ENCODE measurements at regions not wholly inside any gene's neighbourhood (a gene's known extent, or its start where the extent isn't known, plus 50 kb on each side); places are given as distances from the start of the nearest gene placed in this dataset.

- TF ChIP-seq EP300 (IDR thresholded peaks at IDR 0.05; ENCODE audit: low read depth): no peak
- TF ChIP-seq POLR2A (IDR thresholded peaks at IDR 0.05): no peak
- no peak for TF ChIP-seq POLR2AphosphoS5 (IDR thresholded peaks at IDR 0.05)
- TF ChIP-seq, protein P1, sequence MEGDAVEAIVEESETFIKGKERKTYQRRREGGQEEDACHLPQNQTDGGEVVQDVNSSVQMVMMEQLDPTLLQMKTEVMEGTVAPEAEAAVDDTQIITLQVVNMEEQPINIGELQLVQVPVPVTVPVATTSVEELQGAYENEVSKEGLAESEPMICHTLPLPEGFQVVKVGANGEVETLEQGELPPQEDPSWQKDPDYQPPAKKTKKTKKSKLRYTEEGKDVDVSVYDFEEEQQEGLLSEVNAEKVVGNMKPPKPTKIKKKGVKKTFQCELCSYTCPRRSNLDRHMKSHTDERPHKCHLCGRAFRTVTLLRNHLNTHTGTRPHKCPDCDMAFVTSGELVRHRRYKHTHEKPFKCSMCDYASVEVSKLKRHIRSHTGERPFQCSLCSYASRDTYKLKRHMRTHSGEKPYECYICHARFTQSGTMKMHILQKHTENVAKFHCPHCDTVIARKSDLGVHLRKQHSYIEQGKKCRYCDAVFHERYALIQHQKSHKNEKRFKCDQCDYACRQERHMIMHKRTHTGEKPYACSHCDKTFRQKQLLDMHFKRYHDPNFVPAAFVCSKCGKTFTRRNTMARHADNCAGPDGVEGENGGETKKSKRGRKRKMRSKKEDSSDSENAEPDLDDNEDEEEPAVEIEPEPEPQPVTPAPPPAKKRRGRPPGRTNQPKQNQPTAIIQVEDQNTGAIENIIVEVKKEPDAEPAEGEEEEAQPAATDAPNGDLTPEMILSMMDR (IDR thresholded peaks at IDR 0.05): no peak
- intact Hi-C loops (cut with DNase I; ENCODE audit: low total_unique reads) (no loop called here), in situ Hi-C loops (cut with MboI; ENCODE audit: low pct_ligation_motif_present in 1 of 4, low pct_unique_long_range_greater_than_20kb in 1 of 4, low sequenced_read_pairs in 3 of 4) (no loop called here)
- peak; percentile 25 for DNase-seq
- Histone ChIP-seq H3K4me3 (no peak overlapping the region), H3K9me3 (no peaks in the 10 kb centered on the region), H3K27me3 (no peaks in the 10 kb centered on the region), H3K36me3 (no peaks in the 10 kb centered on the region), H3K4me1 (peaks cover 0 to 12% (median 2%) of the 10 kb centered on the region in 4 donors), H3K27ac (peak overlapping the region in 2 of 4 donors; percentile 6 to 42)
- 68 to 77% methylated on average over 2 to 10 of the region's 10 CpGs for WGBS, 2 donors (ENCODE audit: low coverage in 1 of 2)
These were observed 127.8 kb downstream of the COPS8 start for GRCh38 chr2:237213315-237214022.

GRCh38 chr2:237214030-237214675, 128.5 kb downstream of the COPS8 start:
- no peaks in the 10 kb centered on the region for H3K27me3 ChIP-seq
- TF ChIP-seq EP300 (IDR thresholded peaks at IDR 0.05; ENCODE audit: low read depth) (no peak), POLR2AphosphoS5 (IDR thresholded peaks at IDR 0.05) (no peak)
- TF ChIP-seq, protein P1 (IDR thresholded peaks at IDR 0.05): no peak
- 75 to 85% methylated on average over 7 to 8 of the region's 8 CpGs for WGBS, 2 donors (ENCODE audit: low coverage in 1 of 2)
- intact Hi-C loops (cut with DNase I; ENCODE audit: low total_unique reads) (no loop called here), in situ Hi-C loops (cut with MboI; ENCODE audit: low pct_ligation_motif_present in 1 of 4, low pct_unique_long_range_greater_than_20kb in 1 of 4, low sequenced_read_pairs in 3 of 4) (no loop called here)
- no peak for DNase-seq
- H3K9me3 ChIP-seq: no peaks in the 10 kb centered on the region
- H3K4me3 ChIP-seq: no peak overlapping the region
- peak overlapping the region in 2 of 4 donors; percentile 6 to 42 for H3K27ac ChIP-seq
- H3K4me1 ChIP-seq: peaks cover 0 to 5% (median 0%) of the 10 kb centered on the region in 4 donors
- no peaks in the 10 kb centered on the region for H3K36me3 ChIP-seq

DNA sequence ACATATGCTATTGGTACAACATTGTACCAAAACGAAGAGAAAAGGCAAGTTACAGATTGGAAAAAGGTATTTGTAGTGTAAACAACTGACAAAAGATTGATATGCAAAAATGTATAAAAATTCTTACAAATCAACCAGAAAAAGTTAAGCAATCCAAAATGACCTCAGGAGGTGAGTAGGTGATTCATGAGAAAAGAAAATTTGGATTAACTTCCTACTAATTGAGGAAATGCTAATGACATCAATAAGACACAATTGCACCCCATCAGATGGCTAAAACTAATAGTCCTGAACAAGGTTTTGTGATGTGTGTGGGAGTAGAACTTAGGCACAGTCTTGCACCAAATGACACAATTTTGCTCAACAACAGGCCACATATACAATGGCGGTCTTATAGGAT, 129.3 kb downstream of the COPS8 start:
- no peak overlapping the region for H3K27ac ChIP-seq
- no peaks in the 10 kb centered on the region for H3K36me3 ChIP-seq
- peaks cover 0 to 5% (median 0%) of the 10 kb centered on the region in 4 donors for H3K4me1 ChIP-seq
- in situ Hi-C loops (cut with MboI; ENCODE audit: low pct_ligation_motif_present in 1 of 4, low pct_unique_long_range_greater_than_20kb in 1 of 4, low sequenced_read_pairs in 3 of 4): no loop called here
- TF ChIP-seq, protein P1 (IDR thresholded peaks at IDR 0.05): no peak
- TF ChIP-seq POLR2AphosphoS5 (IDR thresholded peaks at IDR 0.05) (no peak), EP300 (IDR thresholded peaks at IDR 0.05; ENCODE audit: low read depth) (no peak), POLR2A (IDR thresholded peaks at IDR 0.05) (no peak)
- DNase-seq: no peak
- H3K27me3 ChIP-seq: no peaks in the 10 kb centered on the region
- no peaks in the 10 kb centered on the region for H3K9me3 ChIP-seq
- intact Hi-C loops (cut with DNase I; ENCODE audit: low total_unique reads): no loop called here
- WGBS, 2 donors (ENCODE audit: low coverage in 1 of 2): 78 to 82% methylated on average over 2 of the region's 2 CpGs
- H3K4me3 ChIP-seq: no peak overlapping the region

DNA sequence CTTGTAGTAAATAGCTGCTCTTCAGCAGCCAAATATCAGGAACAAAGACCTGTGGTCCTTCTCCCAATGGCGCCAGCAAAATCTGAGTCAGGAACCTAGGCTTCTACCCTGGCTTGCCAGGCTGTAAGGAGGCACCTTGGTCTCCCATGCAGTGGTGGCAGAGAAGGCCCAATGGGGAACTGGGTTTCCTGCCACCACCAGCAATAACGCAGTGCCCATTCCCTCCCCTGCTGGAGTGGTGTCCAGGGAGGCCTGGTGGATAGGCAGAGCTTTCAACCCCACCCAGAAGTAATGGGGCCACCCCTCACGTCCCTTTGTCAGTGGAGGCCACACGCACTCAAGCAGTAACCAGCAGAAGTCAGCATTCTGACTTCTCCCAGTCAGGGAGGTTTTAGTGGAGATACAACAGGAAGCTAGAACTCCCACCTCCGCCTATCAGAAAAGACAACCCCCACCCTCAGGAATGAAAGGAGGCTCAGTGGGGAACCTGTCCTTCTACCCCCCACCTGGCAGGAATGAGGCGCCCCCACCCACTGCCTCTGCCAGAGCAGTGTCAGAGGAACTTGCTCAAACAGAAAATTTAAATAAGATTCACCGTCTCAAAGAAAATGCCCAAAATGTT, 132.4 kb downstream of the COPS8 start:
- peaks cover 0 to 6% (median 2%) of the 10 kb centered on the region in 4 donors for H3K4me1 ChIP-seq
- H3K4me3 ChIP-seq: no peak overlapping the region
- H3K36me3 ChIP-seq: no peaks in the 10 kb centered on the region
- intact Hi-C loops (cut with DNase I; ENCODE audit: low total_unique reads) (no loop called here), in situ Hi-C loops (cut with MboI; ENCODE audit: low pct_ligation_motif_present in 1 of 4, low pct_unique_long_range_greater_than_20kb in 1 of 4, low sequenced_read_pairs in 3 of 4) (no loop called here)
- H3K9me3 ChIP-seq: no peaks in the 10 kb centered on the region
- WGBS, 2 donors (ENCODE audit: low coverage in 1 of 2): 78 to 100% methylated on average over 1 to 7 of the region's 7 CpGs
- no peak for DNase-seq
- TF ChIP-seq POLR2A (IDR thresholded peaks at IDR 0.05): no peak
- TF ChIP-seq EP300 (IDR thresholded peaks at IDR 0.05; ENCODE audit: low read depth): no peak
- TF ChIP-seq POLR2AphosphoS5 (IDR thresholded peaks at IDR 0.05): no peak
- TF ChIP-seq, protein P1 (IDR thresholded peaks at IDR 0.05): no peak
- H3K27ac ChIP-seq: no peak overlapping the region
- H3K27me3 ChIP-seq: no peaks in the 10 kb centered on the region

Data from transverse colon (tissue), 4 donors.